ENCODE measurements at regions not wholly inside any gene's neighbourhood (a gene's known extent, or its start where the extent isn't known, plus 50 kb on each side); places are given as distances from the start of the nearest gene placed in this dataset.

DNA sequence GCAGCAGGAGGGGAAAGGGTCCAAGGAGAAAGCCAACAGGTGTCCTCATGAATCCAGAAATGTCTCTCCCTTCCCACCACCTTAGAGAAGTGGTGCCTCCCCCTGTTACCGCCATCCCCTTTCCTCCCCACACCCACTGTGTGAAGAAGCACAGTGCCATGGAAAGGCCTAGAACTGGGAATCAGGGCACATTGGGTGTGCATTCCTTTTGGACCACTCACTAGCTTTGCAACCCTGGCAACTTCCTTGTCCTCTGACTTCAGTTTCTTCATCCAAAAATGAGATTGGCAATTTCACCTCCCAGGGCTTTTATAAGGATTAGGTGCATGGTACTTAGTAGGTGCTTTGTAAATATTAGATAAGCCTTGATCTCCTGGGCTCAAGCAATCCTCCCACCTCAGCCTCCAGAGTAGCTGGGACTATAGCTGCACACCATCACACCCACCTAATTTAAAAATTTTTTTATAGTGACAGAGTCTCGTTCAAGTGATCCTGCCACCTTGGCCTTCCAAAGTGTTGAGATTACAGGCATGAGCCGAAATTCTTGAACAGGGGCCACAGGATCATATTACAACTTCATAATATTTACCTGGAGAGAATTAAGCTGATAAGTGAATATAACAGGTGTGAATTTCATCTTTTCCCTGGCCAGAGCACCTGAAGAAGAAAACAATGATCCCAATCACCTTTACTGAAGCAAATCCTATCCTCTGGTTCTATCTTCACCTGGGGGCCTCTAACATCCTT is 97.9 kb upstream of the TAF1B start:
- TF ChIP-seq, protein P1, sequence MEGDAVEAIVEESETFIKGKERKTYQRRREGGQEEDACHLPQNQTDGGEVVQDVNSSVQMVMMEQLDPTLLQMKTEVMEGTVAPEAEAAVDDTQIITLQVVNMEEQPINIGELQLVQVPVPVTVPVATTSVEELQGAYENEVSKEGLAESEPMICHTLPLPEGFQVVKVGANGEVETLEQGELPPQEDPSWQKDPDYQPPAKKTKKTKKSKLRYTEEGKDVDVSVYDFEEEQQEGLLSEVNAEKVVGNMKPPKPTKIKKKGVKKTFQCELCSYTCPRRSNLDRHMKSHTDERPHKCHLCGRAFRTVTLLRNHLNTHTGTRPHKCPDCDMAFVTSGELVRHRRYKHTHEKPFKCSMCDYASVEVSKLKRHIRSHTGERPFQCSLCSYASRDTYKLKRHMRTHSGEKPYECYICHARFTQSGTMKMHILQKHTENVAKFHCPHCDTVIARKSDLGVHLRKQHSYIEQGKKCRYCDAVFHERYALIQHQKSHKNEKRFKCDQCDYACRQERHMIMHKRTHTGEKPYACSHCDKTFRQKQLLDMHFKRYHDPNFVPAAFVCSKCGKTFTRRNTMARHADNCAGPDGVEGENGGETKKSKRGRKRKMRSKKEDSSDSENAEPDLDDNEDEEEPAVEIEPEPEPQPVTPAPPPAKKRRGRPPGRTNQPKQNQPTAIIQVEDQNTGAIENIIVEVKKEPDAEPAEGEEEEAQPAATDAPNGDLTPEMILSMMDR (conservative IDR thresholded peaks at IDR 0.05) = no peak
- Mint-ChIP-seq H3K4me1 (no peaks in the 10 kb centered on the region), H3K27ac (ENCODE audit: unreplicated experiment) (no peak overlapping the region), H3K36me3 (ENCODE audit: low read depth) (no peaks in the 10 kb centered on the region), H3K9me3 (no peaks in the 10 kb centered on the region), H3K4me3 (no peak overlapping the region), H3K27me3 (ENCODE audit: low read depth) (peaks cover 2% of the 10 kb centered on the region)
- no peak for DNase-seq (ENCODE audit: low read depth, low spot score)

DNA sequence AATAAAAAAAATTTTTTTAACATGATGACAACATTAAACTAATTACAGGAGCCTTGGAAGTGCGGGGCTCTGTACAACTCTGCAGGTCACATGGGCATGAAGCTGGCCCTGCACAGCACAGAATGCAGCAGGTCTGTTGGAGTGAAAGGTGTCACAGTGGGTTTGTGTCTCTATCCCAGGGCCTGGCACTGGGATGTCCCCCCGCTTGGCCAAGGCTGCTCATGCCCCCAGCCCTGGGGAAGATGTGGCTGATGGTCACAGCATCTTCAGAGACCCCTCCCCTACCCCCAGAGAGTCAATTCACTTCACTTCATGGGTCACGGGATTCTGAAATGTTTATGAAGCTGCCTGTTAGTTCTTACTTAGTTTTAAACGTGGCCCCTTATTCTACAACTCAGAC is 95.9 kb upstream of the TAF1B start:
- H3K4me3 Mint-ChIP-seq = no peak overlapping the region
- TF ChIP-seq, protein P1 (conservative IDR thresholded peaks at IDR 0.05) = no peak
- no peaks in the 10 kb centered on the region for H3K9me3 Mint-ChIP-seq
- no peaks in the 10 kb centered on the region for H3K4me1 Mint-ChIP-seq
- no peak overlapping the region for H3K27ac Mint-ChIP-seq (ENCODE audit: unreplicated experiment)
- no peaks in the 10 kb centered on the region for H3K27me3 Mint-ChIP-seq (ENCODE audit: low read depth)
- no peak for DNase-seq (ENCODE audit: low read depth, low spot score)
- H3K36me3 Mint-ChIP-seq (ENCODE audit: low read depth) = no peaks in the 10 kb centered on the region

DNA sequence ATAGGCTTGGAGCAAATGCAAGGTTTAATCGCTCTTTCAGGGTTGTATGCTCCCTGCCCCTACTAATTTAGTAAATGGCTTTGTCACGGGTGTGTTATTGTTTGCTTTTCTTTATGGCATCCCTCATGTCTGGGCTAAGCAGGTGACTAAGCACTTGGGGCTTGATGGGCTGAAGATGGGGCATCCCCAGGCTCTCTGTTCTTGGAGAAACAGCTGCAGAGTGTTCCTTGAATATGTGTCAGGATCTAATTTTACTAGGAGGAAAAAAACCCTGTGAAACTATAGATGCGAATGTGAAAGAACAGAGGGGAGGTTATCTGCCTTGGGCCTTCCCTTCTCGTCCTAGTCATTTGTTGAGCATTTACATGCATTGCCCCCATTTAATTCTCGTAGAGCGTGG is 94.7 kb upstream of the TAF1B start:
- H3K36me3 Mint-ChIP-seq (ENCODE audit: low read depth) = no peaks in the 10 kb centered on the region
- H3K27ac Mint-ChIP-seq (ENCODE audit: unreplicated experiment) = no peak overlapping the region
- H3K4me3 Mint-ChIP-seq = no peak overlapping the region
- H3K9me3 Mint-ChIP-seq = no peaks in the 10 kb centered on the region
- H3K27me3 Mint-ChIP-seq (ENCODE audit: low read depth) = peaks cover 3% of the 10 kb centered on the region
- peaks cover 6% of the 10 kb centered on the region for H3K4me1 Mint-ChIP-seq
- no peak for DNase-seq (ENCODE audit: low read depth, low spot score)
- TF ChIP-seq, protein P1 (conservative IDR thresholded peaks at IDR 0.05) = no peak

DNA sequence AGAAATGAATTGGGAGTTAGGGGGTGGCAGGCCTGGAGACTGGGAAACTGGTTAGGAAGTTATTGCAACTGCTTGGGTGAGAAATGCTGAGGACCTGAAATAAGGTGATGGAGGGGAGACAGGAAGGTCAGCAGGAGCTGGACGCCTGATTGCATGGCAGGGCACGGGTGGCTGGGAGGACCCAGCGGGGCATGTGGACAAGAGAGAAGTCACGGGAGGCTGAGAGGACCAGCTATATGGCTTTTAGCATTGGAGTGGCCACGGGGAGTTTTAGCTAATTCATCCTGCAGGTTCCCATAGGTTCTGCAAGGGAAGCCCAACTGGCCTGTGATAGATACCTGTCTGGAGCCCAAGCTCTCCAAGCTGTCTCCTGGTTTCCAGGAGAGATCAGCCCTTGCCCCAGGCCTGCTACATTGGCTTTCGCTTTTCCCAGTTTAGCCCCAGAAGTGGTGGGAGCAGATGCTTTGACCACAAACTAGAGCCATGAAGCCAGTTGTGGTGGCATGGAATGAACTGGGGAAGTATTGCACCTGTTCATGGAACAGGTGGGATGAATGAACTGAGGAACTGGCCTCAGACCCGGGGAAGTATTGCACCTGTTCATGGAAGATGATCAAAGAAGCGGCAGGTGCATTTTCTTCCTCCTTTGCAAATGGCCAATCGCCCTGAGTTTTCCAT is 93.6 kb upstream of the TAF1B start:
- H3K4me1 Mint-ChIP-seq = peaks cover 15% of the 10 kb centered on the region
- H3K36me3 Mint-ChIP-seq (ENCODE audit: low read depth) = no peaks in the 10 kb centered on the region
- H3K27ac Mint-ChIP-seq (ENCODE audit: unreplicated experiment) = no peak overlapping the region
- TF ChIP-seq, protein P1 (conservative IDR thresholded peaks at IDR 0.05) = no peak
- H3K27me3 Mint-ChIP-seq (ENCODE audit: low read depth) = peaks cover 3% of the 10 kb centered on the region
- no peak for DNase-seq (ENCODE audit: low read depth, low spot score)
- no peaks in the 10 kb centered on the region for H3K9me3 Mint-ChIP-seq
- H3K4me3 Mint-ChIP-seq = no peak overlapping the region

DNA sequence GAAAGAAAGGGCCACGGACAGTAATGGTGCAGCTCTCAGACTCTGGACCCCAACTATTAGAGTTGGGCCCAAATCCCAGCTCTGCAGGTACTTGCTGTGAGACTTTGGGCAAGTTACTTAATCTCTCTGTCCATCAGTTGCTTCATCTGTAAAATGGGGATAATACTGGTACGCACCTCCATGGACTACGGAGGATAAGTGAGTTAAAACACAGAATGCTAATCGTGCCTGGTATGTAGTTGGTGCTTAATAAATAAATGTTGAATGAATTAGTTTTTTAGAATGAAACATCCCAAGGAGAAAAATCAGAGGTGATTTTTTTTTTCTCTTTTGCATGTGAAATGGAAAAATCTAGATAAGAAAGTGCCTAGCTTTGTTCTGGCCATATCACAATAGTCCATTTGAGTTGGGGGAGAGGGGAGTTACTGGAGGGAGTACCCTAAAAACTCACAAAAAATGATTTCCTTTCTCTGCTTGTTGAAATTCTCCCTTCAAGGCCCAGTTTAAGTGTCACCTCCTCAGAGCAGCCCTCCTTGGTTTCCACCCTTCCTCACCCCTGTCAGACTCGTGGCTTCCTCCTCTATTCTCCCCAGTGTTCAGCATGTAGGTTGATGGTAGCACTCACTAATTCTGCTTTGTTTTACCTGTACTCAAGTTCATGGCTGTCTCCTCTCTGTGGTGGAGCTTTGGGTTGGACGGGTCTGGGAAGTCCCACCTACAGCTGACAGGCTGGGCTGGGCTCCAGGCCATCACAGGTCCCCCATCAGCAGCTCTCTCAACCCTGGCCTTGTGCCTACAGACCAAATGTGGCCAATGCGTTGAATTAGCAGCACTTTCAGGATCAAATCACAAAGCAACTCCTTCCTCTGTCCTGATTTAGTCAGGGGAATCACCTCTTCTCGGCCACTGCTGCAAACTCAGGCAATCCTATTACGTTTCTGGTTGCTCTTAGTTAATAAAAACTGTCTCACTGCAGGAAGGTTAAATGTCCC is 92.8 kb upstream of the TAF1B start:
- no peaks in the 10 kb centered on the region for H3K9me3 Mint-ChIP-seq
- H3K27ac Mint-ChIP-seq (ENCODE audit: unreplicated experiment) = no peak overlapping the region
- no peaks in the 10 kb centered on the region for H3K36me3 Mint-ChIP-seq (ENCODE audit: low read depth)
- TF ChIP-seq, protein P1 (conservative IDR thresholded peaks at IDR 0.05) = no peak
- no peak overlapping the region for H3K4me3 Mint-ChIP-seq
- H3K27me3 Mint-ChIP-seq (ENCODE audit: low read depth) = peaks cover 7% of the 10 kb centered on the region
- peaks cover 21% of the 10 kb centered on the region for H3K4me1 Mint-ChIP-seq
- no peak for DNase-seq (ENCODE audit: low read depth, low spot score)
